Left renal cortex interstitium (tissue), 4 donors: ENCODE measurements at regions not wholly inside any gene's neighbourhood (a gene's known extent, or its start where the extent isn't known, plus 50 kb on each side); places are given as distances from the start of the nearest gene placed in this dataset.
"Not testable (repeated sequence)": the region's sequence is repeated elsewhere in the genome, so short reads cannot be mapped to it uniquely, and the experiment has no call there.

Source experiments
- DNase-seq, 4 donors: peaks; one replicate each; pipeline ENCODE4 v3.0.0-alpha.2; 2013; ENCODE audit warnings: low read depth in 4 of 4, low spot score in 2 of 4, missing footprints in 1 of 4

DNA sequence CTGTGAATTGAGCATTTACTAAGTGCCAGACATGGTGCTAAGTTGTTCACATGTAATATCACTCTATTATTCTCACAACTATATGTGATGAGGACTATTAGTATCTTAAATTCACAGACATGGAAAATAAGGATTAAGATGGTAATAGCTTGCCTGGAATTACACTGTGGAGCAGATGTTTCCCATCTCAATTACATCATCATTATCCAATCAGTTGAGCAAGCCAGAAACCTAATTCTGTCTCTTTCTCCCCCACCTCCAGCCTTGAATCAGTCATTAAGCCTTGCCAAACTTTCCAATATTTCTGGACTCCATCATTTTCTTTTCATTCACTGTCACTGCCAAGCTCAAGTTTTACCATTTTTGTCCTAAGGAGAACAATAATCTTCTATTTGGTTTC is 287.8 kb upstream of the KITLG start:
- no peak for DNase-seq

DNA sequence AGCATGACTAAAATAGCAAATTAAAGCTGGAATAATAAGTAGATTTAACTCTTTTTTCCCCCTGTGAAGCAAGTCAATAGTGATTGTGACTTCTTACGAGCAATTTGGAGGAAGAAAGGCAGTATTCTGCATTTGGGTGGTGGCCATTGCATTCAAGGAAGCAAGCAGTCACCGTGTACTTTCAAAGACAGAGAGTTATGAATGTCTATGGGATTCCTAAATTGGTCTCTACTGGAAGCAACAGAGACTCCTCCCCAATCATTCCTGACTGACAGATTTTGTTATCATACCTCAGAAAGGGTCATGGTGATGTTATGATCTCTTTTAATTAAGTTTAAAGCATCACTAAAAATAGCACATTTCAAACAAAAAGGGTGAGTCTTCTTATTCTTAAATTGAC is 287.2 kb upstream of the KITLG start:
- DNase-seq = no peak

DNA sequence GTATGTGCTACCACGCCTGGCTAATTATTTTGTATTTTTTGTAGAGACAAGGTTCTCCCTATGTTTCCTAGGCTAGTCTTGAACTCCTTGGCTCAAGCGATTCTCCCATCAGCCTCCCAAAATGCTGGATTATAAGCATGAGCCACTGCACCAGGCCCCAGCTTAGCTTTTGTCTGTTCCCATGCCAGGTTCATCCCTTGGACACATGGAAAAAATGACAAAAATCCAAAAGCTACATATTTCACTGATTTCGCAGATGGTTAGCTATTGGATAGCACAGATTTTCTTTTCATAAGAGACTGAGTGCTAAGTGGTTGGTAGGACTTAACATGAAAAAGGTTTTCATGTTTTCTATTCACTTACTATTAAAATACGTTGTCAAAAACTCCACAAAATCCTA is 286.6 kb upstream of the KITLG start:
- DNase-seq = no peak

DNA sequence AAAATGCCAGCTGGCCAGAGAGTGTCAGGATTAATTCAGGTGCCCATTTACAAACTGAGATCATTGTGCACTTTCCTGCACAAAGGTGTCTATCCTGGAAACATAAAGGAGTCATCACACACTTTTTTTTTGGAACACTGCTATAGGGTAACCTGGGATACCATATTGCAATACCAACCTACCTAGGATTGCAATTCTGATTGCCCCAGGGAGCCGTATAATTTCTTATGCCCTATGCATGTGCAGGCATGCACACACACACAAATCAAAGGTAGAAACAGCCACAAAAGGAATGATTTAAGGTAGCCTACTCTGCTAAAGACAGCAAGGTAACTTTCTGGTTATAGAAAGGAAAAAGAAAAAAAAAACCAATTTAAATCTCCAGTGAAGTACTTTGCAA is 285.3 kb upstream of the KITLG start:
- no peak for DNase-seq

DNA sequence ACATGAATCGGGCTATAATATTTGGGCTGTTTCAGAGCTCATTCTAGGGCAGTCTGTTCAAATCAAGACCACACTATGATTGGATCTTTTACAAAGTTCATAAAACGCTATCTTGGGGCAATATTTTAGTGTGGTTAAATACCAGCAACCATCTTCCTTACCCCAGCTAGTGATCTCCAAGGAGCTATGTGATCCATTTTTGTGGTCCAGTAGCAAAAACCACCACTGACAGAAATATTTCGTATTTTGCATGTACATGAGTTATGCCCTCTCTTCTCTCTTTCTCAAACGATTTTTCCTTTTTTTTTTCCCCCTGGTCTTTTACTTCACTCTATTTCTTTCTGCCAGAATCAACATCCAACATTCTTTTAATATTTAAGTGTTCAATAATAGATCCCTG is 280.6 kb upstream of the KITLG start:
- no peak for DNase-seq

DNA sequence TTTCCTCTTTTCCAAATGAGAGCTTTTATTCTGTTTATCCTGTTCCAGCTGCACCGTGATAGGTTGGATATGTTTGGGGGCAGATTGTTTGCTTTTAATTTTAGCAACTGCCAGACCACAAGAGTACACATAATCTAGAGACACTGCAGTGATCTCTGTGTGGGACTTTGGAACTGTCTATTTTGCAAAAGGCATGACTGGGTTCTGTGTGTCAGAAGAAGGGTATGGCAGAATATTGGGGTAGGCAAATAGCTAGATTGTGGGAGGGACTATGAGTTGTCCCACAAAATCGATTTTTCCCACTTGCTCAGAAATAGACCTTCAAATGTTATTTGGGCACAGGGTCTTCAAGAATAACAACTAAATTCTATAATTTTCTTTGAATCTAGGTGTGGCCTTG is 275.9 kb upstream of the KITLG start:
- no peak for DNase-seq

DNA sequence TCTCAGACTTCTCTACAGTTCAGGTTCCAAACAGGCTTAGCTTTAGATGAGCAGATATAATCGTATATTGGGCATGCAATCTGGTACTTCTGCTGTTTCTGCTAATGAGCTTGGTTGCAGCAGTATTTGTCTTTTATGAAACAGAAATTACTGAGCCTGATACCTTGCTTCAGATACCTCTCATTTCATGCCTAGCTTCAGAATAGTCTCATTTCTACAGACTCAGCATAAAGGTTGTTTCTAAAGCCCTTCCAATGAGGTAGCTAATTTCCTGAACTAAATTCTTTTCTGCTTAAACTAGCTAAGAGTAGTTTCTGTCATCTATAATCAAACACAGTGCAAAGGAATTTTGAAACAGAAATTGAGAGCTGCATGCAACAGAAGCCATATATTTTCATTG is 275.0 kb upstream of the KITLG start:
- no peak for DNase-seq

DNA sequence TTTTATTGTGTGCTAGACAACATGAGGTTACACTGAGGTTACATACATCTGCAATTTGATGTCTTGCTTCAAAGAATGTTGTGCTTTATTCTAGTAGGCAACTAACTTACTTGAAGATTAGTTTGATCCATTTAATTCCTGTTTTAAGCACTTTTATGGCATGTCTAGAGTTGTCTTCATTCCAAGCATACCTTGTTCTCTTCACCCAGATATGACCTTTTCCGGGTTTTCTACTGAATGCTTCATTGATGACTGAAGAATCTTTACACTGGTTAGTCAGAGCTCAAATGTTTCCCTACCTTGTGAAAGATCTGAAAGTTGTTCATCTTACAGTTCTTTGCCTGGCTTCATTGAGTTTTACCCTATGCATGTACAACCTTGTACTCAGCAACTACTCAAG is 274.0 kb upstream of the KITLG start:
- DNase-seq = no peak

DNA sequence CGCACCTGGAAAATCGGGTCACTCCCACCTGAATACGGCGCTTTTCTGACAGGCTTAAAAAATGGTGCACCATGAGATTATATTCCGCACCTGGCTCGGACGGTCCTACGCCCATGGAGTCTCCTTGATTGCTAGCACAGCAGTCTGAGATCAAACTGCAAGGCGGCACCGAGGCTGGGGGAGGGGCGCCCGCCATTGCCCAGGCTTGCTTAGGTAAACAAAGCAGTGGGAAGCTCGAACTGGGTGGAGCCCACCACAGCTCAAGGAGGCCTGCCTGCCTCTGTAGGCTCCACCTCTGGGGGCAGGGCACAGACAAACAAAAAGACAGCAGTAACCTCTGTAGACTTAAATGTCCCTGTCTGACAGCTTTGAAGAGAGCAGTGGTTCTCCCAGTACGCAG is 267.0 kb upstream of the KITLG start:
- not testable (repeated sequence) for DNase-seq

DNA sequence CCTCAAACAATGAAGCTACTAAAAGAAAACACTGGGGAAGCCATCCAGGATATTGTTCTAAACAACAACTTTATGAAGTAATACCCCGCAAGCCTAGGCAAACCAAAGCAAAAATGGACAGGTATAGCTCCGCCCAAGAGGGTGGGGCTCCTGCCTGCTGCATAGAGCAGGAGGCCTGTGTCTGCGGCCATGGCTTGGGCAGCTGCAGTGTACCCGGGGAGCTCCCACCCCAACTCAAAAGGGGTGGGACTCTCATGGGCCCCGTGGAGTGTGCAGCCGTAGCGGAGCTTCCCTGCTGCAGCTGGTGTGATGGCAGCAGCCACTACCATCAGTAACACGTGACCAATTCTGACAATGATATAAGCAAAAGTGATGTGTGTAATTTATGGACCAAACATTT is 264.2 kb upstream of the KITLG start:
- DNase-seq = no peak

DNA sequence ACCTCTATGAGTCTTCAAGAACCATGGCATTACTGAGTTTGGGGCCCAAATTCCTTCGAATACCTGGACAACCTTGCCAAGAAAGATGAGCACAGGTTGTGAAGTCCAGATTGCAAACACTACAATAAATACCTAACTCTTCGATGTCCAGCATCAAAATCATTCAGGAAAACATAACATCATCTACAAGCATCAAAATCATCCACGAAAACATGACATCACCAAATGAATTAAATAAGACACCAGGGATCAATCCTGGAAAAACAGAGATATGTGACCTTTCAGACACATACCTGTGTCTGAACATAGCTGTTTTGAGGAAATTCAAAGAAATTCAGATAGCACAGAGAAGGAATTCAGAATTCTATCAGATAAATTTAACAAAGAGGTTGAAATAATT is 262.0 kb upstream of the KITLG start:
- DNase-seq = no peak

DNA sequence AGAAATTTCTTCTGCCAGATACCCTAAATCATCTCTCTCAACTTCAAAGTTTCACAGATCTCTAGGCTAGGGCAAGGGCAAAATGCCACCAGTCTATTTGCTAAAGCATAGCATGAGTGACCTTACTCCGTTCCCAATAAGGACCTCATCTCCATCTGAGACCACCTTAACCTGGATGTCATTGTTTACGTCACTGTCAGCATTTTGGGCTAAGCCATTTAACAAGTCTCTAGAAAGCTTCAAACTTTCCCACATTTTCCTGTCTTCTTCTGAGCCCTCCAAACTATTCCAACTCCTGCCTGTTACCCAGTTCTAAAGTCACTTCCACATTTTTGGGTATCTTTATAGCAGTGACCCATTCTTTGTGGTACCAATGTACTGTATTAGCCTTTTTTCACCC is 259.2 kb upstream of the KITLG start:
- no peak for DNase-seq

DNA sequence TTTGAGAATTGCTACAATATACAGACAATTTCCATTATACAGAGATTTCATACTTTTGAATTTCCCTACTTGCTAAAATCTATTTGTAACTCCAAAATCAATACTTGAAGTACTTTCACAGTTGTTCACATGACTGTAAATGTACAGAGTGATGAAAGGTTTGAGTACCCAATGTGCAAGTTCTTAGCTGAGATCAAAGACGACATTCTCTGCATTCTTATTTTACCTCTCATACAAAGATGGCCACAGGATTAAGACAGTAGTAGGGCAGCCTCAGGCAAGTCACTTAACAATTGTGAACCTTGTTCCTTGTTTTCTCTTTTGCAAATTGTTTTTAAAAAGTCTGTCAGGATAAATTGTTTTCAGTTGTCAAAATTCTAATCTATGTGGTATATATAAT is 255.9 kb upstream of the KITLG start:
- DNase-seq = no peak

DNA sequence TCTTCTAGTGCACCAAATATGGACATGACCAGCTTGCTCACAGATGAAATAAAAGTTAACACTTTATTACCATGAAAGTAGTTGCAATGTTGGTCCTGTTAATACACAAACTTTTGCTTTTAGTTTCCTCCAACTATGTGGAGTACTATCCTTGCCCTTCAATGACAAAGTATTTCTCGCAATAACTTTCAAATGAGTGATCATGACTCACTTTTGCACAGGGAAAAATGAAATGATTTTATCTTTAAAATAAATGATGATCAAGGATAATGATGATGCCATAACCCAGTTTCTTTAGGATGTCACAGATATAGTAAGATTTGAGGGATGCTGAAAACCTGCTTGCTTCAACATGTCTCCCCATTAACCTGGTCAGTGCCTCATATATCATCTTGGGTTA is 254.0 kb upstream of the KITLG start:
- no peak for DNase-seq

DNA sequence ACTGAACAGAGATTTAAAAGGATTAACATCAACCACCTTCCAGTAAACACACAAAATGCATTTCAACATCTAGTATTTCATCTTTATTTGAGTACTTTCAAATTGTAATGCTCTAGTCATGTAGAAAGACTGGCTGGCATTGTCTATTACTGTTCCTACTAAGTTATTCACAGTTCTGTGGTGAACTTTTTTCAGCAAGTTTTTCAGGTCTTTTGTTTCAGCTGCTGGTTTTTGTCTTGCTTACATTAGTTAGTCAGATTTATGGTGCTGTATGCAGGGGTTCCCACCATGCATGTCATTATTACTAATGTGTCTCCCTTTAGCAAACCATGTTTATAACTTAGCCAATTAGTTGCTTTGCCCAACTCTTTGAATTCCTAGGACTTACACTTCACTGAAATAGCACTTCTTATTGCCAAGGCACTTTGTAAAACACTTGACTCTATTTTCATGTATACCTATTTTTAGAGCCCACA is 253.4 kb upstream of the KITLG start:
- DNase-seq = no peak

DNA sequence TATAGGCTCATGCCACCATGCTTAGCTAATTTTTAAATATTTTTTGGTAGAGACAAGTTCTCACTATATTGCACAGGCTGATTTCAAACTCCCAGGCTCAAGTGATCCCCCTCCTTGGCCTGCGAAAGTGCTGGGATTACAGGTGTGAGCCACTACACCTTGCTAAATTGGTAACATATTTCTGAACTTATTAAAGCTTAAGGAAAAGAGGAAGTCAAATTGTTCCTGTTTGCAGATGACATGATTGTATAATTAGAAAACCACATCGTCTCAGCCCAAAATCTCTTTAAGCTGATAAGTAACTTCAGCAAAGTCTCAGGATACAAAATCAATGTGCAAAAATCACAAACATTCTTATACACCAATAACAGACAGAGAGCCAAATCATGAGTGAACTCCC is 248.3 kb upstream of the KITLG start:
- DNase-seq = not testable (repeated sequence)

DNA sequence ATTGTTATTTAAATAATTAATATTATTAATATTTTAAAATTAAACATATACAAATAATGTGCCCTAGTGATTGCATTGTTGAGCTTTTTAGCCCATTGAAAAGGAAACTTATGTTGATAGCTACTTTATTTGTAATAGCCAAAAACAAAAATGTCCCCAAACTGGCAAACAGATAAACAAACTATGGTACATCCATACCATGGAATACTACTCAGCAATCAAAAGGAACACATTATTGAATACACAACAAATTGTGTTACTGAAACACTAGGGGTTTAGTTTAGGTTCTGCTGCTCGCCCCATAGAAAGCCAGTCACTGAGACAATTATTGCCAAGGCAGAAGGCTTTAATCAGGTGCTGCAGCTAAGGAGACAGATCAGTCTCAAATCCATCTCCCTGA is 239.7 kb upstream of the KITLG start:
- no peak for DNase-seq

DNA sequence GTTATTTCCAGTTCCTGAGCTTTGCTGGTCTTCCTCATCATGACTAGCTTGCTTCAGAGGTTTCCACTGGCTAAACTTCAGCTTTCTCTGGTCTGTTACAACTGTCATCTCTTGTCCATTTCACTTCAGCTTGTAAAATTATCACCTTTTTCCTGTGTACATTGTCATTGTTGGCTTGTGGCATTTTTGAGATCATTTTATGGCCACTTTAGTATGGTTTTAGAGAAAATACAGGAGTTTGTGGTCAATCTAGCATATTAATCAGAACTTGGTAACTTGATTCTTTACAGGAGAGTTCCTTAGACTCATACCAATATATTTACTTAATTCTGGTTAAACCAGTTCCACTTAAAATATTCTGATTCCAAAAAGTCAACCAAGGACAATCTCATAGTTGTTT is 235.9 kb upstream of the KITLG start:
- no peak for DNase-seq

DNA sequence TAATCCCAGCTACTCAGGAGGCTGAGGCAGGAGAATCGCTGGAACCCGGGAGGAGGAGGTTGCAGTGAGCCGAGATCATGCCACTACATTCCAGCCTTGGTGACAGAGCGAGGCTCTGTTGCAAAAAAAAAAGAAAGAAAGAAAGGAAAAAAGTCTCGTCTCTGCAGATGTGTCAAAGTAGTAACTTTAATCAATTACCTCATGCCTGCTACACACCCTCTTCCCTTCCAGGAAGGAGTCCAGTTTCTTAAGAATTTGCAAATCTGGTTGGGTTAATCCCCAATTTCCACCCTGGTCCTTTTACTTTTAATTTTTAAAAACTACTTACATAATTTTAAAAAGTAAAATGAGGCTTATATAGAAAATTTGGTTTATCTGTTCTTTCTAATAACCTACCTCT is 234.5 kb upstream of the KITLG start:
- DNase-seq = no peak

DNA sequence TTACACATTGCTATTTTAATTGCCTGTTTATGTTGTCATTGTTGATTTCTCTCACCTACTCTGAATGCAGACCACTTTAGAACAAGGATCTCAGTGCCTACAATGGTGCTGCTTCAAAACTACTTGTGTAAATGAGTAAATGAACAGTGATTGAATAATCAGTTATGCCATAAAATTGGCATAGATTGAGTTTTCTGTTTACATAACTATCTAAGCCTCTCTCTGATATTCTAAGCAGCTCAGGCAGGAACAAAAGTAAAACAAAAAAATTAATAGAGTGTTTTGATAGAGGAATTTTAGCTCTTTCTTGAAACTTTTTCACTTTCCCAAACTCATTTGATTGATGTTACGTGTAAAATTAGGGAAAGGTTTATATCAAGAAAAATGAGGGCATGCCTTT is 232.3 kb upstream of the KITLG start:
- DNase-seq = no peak

DNA sequence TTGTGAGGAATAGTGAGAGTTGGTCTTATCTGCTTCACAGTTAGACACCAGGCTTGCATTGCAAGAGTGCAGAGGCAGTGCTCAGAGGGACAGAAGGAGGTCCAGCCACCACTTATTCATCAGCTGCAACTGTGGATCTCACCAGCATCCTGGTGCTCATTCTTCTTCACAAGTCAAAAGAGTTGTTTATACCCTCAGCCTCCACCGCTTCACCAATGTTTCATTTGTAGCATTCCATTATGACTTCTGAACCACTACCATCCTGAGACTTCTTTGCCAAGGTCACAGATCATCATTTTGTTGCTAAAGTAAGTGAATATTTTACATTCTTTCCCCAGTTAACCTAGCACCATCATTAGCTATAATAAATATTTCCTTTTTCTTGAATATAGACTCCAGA is 230.5 kb upstream of the KITLG start:
- no peak for DNase-seq

DNA sequence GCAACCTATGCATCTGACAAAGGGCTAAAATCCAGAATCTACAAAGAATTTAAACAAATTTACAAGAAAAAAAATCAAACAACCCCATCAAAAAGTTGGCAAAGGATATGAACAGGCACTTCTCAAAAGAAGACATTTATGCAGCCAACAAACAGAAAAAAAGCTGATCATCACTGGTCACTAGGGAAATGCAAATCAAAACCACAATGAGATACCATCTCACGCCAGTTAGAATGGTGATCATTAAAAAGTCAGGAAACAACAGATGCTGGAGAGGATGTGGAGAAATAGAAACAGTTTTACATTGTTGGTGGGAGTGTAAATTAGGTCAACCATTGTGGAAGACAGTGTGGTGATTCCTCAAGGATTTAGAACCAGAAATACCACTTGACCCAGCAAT is 229.6 kb upstream of the KITLG start:
- not testable (repeated sequence) for DNase-seq

DNA sequence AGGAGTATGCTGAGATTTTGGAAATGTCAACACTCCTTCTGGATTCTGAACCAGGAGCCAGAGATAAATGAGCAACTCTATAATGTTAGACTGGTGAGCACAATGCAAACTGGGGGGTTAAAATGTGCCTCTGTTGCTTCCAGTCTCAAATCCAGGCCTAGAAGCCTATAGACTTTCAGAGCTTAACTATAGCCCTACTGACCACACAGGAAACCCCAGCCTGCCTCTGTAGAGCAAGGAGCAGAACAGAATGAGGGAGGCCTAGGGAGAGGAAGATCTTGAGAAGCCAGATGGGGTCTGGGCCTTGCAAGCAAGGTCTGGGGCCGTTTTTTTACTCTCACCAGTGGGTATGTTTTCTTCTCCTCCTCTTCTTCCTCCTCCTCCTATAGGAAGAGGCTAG is 225.4 kb upstream of the KITLG start:
- no peak for DNase-seq

DNA sequence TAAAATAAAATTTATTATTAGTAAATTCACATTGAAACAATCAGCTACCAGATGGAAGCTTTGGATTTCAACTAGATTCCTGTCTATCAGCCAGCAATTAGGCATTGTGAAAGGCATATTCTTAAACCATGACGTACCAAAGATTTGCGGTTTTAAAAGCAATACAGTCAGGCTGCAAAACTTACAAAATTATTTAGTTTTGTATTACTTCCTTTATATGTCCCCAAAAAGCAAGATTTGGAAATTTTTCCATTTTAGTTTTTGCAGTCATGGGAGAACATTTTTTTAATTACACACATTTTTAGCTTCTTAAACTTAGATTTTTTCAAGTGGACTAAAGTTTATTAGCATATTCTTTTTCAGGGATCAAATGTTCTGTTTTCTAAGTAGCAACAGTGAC is 225.0 kb upstream of the KITLG start:
- DNase-seq = no peak
